ENCODE measurements at regions not wholly inside any gene's neighbourhood (a gene's known extent, or its start where the extent isn't known, plus 50 kb on each side); places are given as distances from the start of the nearest gene placed in this dataset.

GRCh38 chr5:165786073-165786472 lies 2280.7 kb downstream of the MAT2B start:
- Histone ChIP-seq H2AFZ (ENCODE audit: low read length) (no peak overlapping the region), H3K9ac (ENCODE audit: low read length) (no peak overlapping the region), H3K9me2 (ENCODE audit: low read depth, low read length) (no peaks in the 10 kb centered on the region), H3K9me3 (ENCODE audit: low read length) (no peaks in the 10 kb centered on the region), H3F3A (ENCODE audit: insufficient read depth, low read length) (no peaks in the 10 kb centered on the region), H4K20me1 (ENCODE audit: insufficient read depth, low read length) (no peaks in the 10 kb centered on the region), H3K79me2 (ENCODE audit: insufficient read depth, low read length) (no peaks in the 10 kb centered on the region), H3K27ac (ENCODE audit: low read depth, low read length, poor library complexity, severe bottlenecking) (no peak overlapping the region), H3K36me3 (ENCODE audit: insufficient read depth, low read length) (no peaks in the 10 kb centered on the region), H3K4me3 (ENCODE audit: low read depth, low read length, poor library complexity, severe bottlenecking) (no peak overlapping the region), H3K4me2 (ENCODE audit: low read length) (no peak overlapping the region), H3K27me3 (ENCODE audit: insufficient read depth, low read length) (no peaks in the 10 kb centered on the region), H3K4me1 (ENCODE audit: insufficient read depth, low read length, severe bottlenecking) (no peaks in the 10 kb centered on the region)
- TF ChIP-seq EZH2 (IDR thresholded peaks at IDR 0.05; ENCODE audit: borderline replicate concordance, low read length) (no peak), CTCF (IDR thresholded peaks at IDR 0.05; ENCODE audit: low read length) (no peak)

GRCh38 chr5:165795073-165795472 lies 2289.7 kb downstream of the MAT2B start:
- H3K9me2 ChIP-seq (ENCODE audit: low read depth, low read length) = no peaks in the 10 kb centered on the region
- H3K4me1 ChIP-seq (ENCODE audit: insufficient read depth, low read length, severe bottlenecking) = no peaks in the 10 kb centered on the region
- H3K36me3 ChIP-seq (ENCODE audit: insufficient read depth, low read length) = no peaks in the 10 kb centered on the region
- no peaks in the 10 kb centered on the region for H3K9me3 ChIP-seq (ENCODE audit: low read length)
- H3K4me2 ChIP-seq (ENCODE audit: low read length) = no peak overlapping the region
- H3K9ac ChIP-seq (ENCODE audit: low read length) = no peak overlapping the region
- no peaks in the 10 kb centered on the region for H3F3A ChIP-seq (ENCODE audit: insufficient read depth, low read length)
- H3K79me2 ChIP-seq (ENCODE audit: insufficient read depth, low read length) = no peaks in the 10 kb centered on the region
- no peaks in the 10 kb centered on the region for H4K20me1 ChIP-seq (ENCODE audit: insufficient read depth, low read length)
- H3K4me3 ChIP-seq (ENCODE audit: low read depth, low read length, poor library complexity, severe bottlenecking) = no peak overlapping the region
- TF ChIP-seq CTCF (IDR thresholded peaks at IDR 0.05; ENCODE audit: low read length) (no peak), EZH2 (IDR thresholded peaks at IDR 0.05; ENCODE audit: borderline replicate concordance, low read length) (no peak)
- no peak overlapping the region for H3K27ac ChIP-seq (ENCODE audit: low read depth, low read length, poor library complexity, severe bottlenecking)
- H2AFZ ChIP-seq (ENCODE audit: low read length) = no peak overlapping the region
- no peaks in the 10 kb centered on the region for H3K27me3 ChIP-seq (ENCODE audit: insufficient read depth, low read length)

- Histone ChIP-seq H3K36me3 (ENCODE audit: insufficient read depth, low read length) (no peaks in the 10 kb centered on the region), H4K20me1 (ENCODE audit: insufficient read depth, low read length) (no peaks in the 10 kb centered on the region), H3K9me2 (ENCODE audit: low read depth, low read length) (no peaks in the 10 kb centered on the region), H3K27ac (ENCODE audit: low read depth, low read length, poor library complexity, severe bottlenecking) (no peak overlapping the region), H3K4me1 (ENCODE audit: insufficient read depth, low read length, severe bottlenecking) (no peaks in the 10 kb centered on the region), H3K4me3 (ENCODE audit: low read depth, low read length, poor library complexity, severe bottlenecking) (no peak overlapping the region), H3F3A (ENCODE audit: insufficient read depth, low read length) (no peaks in the 10 kb centered on the region), H3K4me2 (ENCODE audit: low read length) (no peak overlapping the region), H3K79me2 (ENCODE audit: insufficient read depth, low read length) (no peaks in the 10 kb centered on the region), H2AFZ (ENCODE audit: low read length) (no peak overlapping the region), H3K27me3 (ENCODE audit: insufficient read depth, low read length) (no peaks in the 10 kb centered on the region), H3K9me3 (ENCODE audit: low read length) (no peaks in the 10 kb centered on the region), H3K9ac (ENCODE audit: low read length) (no peak overlapping the region)
- TF ChIP-seq EZH2 (IDR thresholded peaks at IDR 0.05; ENCODE audit: borderline replicate concordance, low read length) = no peak
- TF ChIP-seq CTCF (IDR thresholded peaks at IDR 0.05; ENCODE audit: low read length) = no peak
Measured at GRCh38 chr5:165805756-165806155, 2300.3 kb downstream of the MAT2B start.
